ENCODE measurements at regions not wholly inside any gene's neighbourhood (a gene's known extent, or its start where the extent isn't known, plus 50 kb on each side); places are given as distances from the start of the nearest gene placed in this dataset.

GRCh38 chr18:64872710-64873458, 724.0 kb upstream of the LINC00305 start:
- TF ChIP-seq, protein P1, sequence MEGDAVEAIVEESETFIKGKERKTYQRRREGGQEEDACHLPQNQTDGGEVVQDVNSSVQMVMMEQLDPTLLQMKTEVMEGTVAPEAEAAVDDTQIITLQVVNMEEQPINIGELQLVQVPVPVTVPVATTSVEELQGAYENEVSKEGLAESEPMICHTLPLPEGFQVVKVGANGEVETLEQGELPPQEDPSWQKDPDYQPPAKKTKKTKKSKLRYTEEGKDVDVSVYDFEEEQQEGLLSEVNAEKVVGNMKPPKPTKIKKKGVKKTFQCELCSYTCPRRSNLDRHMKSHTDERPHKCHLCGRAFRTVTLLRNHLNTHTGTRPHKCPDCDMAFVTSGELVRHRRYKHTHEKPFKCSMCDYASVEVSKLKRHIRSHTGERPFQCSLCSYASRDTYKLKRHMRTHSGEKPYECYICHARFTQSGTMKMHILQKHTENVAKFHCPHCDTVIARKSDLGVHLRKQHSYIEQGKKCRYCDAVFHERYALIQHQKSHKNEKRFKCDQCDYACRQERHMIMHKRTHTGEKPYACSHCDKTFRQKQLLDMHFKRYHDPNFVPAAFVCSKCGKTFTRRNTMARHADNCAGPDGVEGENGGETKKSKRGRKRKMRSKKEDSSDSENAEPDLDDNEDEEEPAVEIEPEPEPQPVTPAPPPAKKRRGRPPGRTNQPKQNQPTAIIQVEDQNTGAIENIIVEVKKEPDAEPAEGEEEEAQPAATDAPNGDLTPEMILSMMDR (IDR thresholded peaks at IDR 0.05; ENCODE audit: low read depth, low read length, poor library complexity, severe bottlenecking), result no peak
- TF ChIP-seq EZH2phosphoT487 (IDR thresholded peaks at IDR 0.05; ENCODE audit: borderline replicate concordance, low read length), result no peak
